Stimulated activated CD8-positive, alpha-beta memory T cell treated with anti-CD3 and anti-CD28 coated beads, Interleukin-7, amount 100 ng/mL, for 4 hours (primary cell): ENCODE measurements at regions not wholly inside any gene's neighbourhood (a gene's known extent, or its start where the extent isn't known, plus 50 kb on each side); places are given as distances from the start of the nearest gene placed in this dataset.

Experiments
- DNase-seq, 2 donors: peaks; one replicate each; pipeline ENCODE4 v3.0.0-alpha.2; 2020; ENCODE audit warnings: low read depth in 2 of 2

- DNase-seq = no peak
Observed at GRCh38 chr2:2849464-2850217, 518.6 kb upstream of the MYT1L start.

GRCh38 chr2:2848621-2849333, 517.7 kb upstream of the MYT1L start:
- no peak for DNase-seq

- no peak for DNase-seq
Observed at GRCh38 chr2:2848198-2848597, 517.1 kb upstream of the MYT1L start.

- no peak for DNase-seq
Observed at GRCh38 chr2:2847209-2847676, 516.2 kb upstream of the MYT1L start.

GRCh38 chr2:2846332-2847208, 515.5 kb upstream of the MYT1L start:
- DNase-seq = no peak

- DNase-seq = no peak
Observed at GRCh38 chr2:2845806-2846315, 514.8 kb upstream of the MYT1L start.

GRCh38 chr2:2845267-2845666, 514.2 kb upstream of the MYT1L start:
- DNase-seq = no peak

GRCh38 chr2:2843969-2844548, 513.0 kb upstream of the MYT1L start:
- no peak for DNase-seq

GRCh38 chr2:2842466-2842865, 511.4 kb upstream of the MYT1L start:
- DNase-seq = no peak

GRCh38 chr2:2840681-2841300, 509.7 kb upstream of the MYT1L start:
- DNase-seq = no peak

- DNase-seq = no peak
Observed at GRCh38 chr2:2839782-2840531, 508.9 kb upstream of the MYT1L start.

GRCh38 chr2:2839393-2839781, 508.3 kb upstream of the MYT1L start:
- no peak for DNase-seq

GRCh38 chr2:2838548-2838845, 507.4 kb upstream of the MYT1L start:
- no peak for DNase-seq

GRCh38 chr2:2837746-2838547, 506.9 kb upstream of the MYT1L start:
- no peak for DNase-seq

- DNase-seq = no peak
Observed at GRCh38 chr2:2836343-2837070, 505.4 kb upstream of the MYT1L start.

- DNase-seq = no peak
Observed at GRCh38 chr2:2834516-2835254, 503.6 kb upstream of the MYT1L start.

- DNase-seq = no peak
Observed at GRCh38 chr2:2834105-2834504, 503.0 kb upstream of the MYT1L start.

GRCh38 chr2:2832657-2833056, 501.6 kb upstream of the MYT1L start:
- DNase-seq = no peak

GRCh38 chr2:2831633-2832032, 500.6 kb upstream of the MYT1L start:
- DNase-seq = no peak
